Left colon (tissue), 2 donors: ENCODE measurements at regions not wholly inside any gene's neighbourhood (a gene's known extent, or its start where the extent isn't known, plus 50 kb on each side); places are given as distances from the start of the nearest gene placed in this dataset.

Source experiments
- ATAC-seq: fragments of 200-7000 bp; cut with Tn5 transposase; one replicate; pipeline ENCODE4 v1.9.1; 2020; ENCODE audit warnings: mild to moderate bottlenecking, moderate library complexity
- DNase-seq, 2 donors: peaks; one replicate each; pipeline ENCODE4 v3.0.0-alpha.2; 2020
- intact Hi-C, 2 donors: fragments of 100-400 bp; cut with DNase I in 1 of 2; cut with micrococcal nuclease in 1 of 2; formaldehyde crosslinking; loops; one replicate each; pipeline versions ENCODE4 v1.11.2 to v1.14.0; 2022; cut with DNase I, micrococcal nuclease
- donor health status: DM: no; HTN: no; CAD: no.
- donor health status: DM: yes; HTN: yes; CAD: no.

DNA sequence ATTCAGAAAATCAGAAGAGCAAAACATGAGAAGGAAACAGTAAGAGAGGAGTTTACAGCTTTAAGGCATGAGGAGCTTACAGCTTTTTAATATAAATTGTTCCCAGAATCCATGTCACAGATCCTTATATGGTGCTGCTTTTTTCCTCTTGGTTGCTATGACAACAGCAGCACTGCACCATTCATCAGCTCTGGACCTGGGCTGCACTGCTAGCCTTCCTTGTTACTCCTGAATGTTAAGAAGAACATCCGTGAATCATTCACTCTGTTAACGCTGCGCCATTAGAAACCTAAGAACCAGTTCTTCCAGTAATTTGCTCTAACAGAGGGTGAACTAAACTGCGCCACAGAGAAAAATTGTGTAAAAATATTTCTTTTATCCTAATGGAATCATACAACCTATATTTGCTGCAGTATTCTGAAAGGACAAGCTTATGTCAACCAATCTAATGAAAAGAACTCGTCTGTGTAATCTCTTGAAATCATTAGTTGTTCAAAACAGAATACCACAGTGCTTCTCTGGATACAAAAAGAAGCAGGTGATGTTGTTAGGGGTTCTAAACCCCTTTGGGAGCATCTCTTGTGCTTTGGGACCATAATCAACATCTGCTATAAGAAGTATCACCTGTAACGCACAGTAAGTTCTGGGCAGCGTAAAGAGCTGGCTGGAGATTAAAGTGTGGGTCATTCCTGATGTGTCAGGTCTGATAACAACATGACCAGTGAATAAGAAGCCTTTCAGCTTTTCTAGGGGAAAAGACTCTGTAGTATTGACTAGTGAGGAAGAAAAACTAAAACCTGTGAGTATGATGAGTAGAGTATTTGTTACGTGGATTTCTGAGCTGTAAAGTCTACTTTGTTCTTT is 151.2 kb downstream of the TANC2 start:
- intact Hi-C loops = no loop called here
- ATAC-seq = no peak
- DNase-seq = no peak

DNA sequence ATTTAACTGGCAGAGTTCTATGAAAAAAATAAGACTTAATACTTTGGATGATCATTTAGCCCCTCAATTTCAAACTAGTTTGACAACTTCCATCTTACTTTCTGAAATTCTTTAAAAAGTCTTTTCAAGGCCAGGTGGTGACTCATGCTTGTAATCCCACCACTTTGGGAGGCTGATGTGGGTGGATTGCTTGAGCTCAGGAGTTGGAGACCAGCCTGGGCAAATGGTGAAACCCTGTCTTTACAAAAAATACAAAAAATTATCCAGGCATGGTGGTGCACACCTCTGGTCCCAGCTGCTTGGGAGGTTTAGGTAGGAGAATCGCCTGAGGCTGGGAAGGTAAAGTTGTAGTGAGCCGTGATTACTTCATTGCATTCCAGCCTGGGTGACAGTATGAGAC is 154.4 kb downstream of the TANC2 start:
- DNase-seq (no peak), ATAC-seq (no peak)
- intact Hi-C loops = no loop called here

DNA sequence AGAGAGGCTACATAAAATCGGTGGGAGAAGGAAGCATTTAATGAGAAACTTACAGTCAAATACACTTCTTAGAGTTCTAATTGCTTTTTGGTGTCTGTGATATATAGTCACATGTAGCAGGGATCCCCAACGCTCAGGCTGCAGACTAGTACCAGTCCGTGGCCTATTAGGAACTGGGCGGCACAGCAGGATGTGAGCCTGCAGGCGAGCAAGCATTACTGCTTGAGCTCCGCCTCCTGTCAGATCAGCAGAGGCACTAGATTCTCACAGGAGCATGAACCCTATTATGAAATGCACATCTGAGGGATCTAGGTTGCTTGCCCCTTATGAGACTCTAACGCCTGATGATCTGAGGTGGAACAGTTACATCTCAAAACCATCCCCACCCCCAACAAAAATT is 158.5 kb downstream of the TANC2 start:
- no peak for ATAC-seq
- no peak for DNase-seq
- intact Hi-C loops = no loop called here

DNA sequence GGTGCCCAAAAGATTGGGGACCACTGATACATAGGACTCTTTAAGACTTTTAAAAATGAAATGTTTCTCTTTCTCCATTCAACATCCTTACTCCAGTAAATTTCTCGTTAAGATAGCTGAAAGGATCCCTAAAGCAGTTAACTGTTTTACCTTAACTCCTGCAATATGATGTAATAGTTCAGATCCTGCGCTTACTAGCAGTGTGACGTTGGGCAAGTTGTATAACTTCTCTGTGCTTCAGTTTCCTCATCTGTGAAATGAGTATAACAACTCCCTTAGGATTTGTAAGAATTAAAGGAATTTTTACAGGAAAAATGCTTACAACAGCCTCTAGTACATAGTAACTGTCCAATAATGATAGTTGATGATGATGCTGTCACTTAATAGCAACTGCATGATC is 158.9 kb downstream of the TANC2 start:
- no peak for ATAC-seq
- DNase-seq = no peak
- intact Hi-C loops = no loop called here

DNA sequence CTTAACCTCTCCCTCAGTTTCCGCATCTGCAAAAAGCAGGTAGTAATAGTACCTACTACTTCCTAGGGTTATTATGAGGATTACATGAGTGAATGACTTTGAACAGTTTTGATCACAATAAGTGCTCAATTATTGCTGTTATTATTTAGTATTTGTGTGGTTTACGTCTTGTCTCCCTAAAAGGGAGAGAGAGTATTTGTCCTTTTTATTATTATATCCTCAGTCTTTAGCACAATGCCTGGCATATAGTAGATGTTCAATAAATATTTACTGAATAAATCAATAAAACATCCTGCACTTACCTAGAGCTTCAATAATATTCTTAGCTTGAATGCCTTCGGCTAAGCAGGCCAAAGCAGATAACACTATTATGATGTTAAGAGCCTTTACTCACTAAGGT is 160.0 kb downstream of the TANC2 start:
- DNase-seq (no peak), ATAC-seq (no peak)
- intact Hi-C loops = no loop called here

DNA sequence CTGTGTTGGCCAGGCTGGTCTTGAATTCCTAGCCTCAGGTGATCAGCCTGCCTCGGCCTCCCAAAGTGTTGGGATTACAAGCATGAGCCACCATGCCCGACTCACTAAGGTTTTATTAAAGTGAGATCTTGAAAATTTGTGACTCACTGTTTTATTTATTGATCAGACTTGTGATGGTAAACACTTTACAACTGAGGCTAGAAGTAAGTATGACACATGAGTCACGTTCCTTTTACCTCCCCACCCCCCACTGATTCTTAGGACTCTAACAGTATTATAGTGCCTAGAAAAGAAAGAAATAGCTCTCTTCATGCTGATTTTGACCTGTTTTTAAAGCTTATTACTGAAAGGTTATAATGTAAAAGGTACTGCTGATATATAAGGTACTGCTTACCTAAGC is 160.6 kb downstream of the TANC2 start:
- intact Hi-C loops = no loop called here
- ATAC-seq = no peak

DNA sequence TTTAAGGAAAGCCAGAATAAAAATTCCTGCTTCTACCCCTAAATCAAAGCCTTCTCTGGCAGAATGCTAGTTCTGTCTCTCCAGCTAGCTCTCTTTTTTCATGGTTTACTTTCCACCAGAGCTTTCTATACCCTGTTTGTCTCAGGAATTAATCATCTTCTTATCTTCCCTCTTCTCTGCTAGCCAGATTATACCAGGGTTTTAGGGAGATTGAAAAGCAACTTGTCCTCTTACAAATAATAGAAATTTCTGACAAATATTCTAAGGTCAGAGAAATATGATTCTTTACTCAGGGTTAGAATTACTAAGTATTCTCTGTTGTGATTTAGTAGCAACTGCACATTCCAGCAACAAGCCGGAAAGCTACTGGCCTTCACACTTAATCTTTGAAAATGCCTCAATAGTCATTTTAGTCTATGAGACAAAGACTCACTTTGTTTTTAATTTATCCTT is 166.4 kb downstream of the TANC2 start:
- DNase-seq (no peak), ATAC-seq (no peak)
- intact Hi-C loops = no loop called here

More for the DNA sequence above, 160.6 kb downstream of the TANC2 start:
- DNase-seq = no peak

DNA sequence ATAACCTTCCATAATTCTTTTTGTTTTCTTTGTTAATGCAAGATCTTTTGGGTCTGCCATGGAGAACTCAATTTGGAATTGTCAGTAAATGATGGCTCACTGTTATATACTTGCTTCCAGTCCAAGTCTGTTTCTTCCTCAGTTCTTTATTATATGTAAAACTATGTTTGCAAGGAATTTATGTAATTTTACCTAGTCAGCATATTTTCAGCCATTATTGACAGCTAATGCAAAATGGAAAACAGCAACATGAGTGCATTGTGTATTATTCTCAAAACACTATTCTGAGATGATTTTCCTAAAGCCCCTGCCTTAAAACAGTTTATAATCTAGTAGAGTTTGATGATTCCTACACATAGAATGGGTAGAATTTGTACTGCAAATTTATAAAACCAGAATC is 167.5 kb downstream of the TANC2 start:
- intact Hi-C loops = no loop called here
- ATAC-seq (no peak), DNase-seq (no peak)

DNA sequence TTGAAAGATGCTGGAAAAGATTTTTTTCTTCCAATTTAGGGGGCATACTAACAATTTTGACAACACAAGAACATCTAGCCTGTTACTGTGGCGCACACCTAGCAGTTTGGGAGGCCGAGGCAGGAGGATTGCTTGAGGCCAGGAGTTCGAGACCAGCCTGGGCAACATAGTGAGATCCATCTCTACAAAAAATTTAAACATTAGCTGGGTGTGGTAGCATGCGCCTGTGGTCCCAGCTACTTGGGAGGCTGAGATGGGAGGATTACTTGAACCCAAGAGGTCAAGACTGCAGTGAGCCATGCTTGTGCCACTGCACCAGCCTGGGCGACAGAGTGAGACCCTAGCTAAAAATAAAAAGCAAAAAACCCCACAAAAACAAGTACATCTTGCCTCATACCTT is 168.8 kb downstream of the TANC2 start:
- ATAC-seq (no peak), DNase-seq (no peak)
- intact Hi-C loops = no loop called here

DNA sequence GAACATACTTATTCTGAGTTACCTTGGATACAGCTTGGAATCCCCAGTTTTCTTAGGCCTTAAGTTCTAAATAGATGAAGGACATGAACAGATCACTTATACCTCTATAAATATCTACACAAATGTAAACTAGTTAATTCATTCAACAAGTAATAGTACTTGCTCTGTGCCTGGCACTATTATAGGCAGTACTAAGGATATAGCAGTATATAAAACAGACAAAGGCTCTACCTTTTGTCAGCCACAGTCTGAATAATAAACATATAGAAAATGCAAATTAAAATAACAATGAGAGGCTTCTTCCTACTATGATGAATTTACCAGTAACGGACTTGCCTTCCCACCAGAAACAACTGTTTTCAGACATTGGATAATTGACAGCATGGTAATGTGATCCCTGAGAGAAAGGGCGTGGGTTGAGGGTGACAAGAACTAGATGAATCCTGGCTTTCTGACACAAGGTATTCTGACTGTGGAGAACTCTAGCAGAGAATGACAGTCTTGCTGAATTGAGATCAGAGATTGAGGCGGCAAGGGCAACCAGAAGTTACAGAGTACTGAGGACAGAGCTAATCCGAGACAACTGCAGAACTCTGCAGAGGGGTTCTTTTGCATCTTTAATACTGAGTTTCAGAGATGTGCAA is 170.5 kb downstream of the TANC2 start:
- ATAC-seq = no peak
- intact Hi-C loops = no loop called here
- DNase-seq = no peak

DNA sequence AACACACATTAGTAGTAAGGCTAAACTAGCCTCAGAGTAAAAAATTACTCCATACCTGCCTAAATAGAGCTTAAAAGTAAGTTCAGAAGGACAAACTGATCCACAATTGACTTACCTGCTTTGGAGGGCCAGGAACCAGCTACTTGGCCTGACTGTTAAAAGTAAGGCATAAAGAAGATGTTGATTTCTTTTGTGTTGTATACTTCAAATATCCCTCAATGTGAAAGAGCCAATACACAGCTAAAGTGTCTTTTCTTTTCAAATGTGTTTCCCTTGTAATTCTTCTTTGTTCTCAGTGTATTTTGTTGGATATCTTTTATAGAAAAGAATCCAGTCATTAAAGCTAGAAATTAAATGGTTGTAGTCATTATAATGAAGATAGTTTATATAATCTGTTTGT is 171.1 kb downstream of the TANC2 start:
- ATAC-seq (no peak), DNase-seq (no peak)
- intact Hi-C loops = no loop called here

DNA sequence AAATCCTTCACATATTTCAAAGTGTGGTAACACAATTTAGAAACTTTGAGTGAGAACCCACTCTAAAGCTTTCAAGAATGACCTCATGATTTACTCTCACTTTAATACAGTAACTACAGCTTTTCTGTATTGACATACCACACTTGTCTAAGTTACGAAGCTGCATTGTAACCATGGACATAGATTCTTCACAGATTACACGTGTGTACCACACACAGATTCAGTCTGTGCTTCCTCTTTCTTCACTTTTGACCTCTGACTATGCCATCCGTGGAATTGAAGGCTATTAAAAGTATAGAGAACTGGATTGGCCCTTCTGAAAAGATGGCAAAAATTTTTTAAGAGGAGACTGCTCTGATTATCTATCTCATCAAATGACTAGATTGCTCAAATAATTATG is 172.7 kb downstream of the TANC2 start:
- no peak for ATAC-seq
- intact Hi-C loops = no loop called here

DNA sequence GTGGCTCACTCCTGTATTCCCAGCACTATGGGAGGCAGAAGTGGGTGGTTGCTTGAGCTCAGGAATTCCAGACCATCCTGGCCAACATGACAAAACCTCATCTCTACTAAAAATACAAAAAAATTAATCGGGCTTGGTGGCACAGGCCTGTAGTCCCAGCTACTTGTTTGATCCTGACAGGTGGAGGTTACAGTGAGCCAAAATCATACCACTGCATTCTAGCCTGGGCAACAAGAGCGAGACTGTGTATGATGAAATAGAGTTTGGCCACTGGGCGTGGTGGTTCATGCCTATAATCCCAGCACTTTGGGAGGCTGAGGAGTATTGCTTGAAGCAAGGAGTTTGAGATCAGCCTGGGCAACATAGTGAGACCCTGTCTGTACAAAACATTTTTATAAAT is 173.3 kb downstream of the TANC2 start:
- intact Hi-C loops = no loop called here
- DNase-seq = no peak

More for the DNA sequence above, 172.7 kb downstream of the TANC2 start:
- no peak for DNase-seq

DNA sequence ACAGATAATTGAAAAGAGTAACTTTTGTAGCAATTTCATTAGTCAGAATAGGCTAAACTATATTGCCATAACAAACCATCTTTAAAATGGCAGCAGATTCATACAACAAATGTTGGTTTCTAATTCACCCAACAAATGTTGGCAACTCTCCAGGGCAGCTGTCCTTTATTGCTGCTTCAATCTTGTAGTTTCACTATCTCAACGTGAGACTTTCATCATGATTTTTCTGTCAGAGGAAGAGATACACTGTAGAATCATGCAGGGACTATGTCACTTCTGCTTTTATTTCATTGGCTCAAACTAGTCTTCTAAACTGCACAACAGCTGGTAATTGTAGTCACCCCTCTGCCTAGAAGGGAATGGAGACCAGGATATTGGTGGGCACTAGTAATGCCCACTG is 174.2 kb downstream of the TANC2 start:
- intact Hi-C loops = no loop called here
- ATAC-seq = peak; percentile 48
- DNase-seq = peak; percentile 25 to 47

More for the DNA sequence above, 173.3 kb downstream of the TANC2 start:
- ATAC-seq = no peak

DNA sequence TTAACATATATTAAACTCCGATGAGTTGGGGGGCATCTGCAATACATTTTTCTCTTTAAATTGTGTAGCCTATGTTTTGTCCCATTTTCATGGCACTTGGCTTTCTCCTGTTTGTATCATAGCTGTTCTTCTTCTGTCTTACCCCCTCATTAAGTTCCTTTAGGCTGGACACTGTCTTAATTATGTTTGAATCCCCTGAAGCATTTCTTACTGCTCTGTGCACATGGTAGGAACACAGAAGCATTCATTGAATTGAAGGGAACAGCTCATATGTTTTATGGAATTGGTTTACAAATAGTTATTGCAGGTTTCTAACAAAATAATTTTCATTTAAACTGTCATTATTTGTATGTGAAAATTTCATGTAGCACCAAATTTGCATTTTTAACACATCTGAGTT is 176.8 kb downstream of the TANC2 start:
- no peak for ATAC-seq
- DNase-seq = no peak
- intact Hi-C loops = no loop called here

DNA sequence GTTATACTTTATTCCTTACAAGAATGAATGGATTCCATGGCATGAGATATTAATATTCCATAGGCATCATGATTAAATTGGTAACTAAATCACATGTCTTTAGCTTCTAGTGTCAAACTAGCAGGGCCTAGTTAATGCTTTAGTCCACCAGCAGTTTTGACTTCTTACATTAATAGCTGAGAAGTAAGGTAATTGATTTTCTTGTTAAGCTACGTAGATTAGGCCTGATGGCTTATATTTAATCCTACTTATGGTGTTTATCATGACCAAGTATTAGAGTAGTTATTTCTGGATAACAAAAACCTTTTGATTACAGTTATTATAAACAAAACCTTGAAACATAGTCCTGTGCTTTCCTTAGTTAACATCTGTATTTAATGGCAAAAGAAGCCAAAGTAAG is 184.5 kb downstream of the TANC2 start:
- intact Hi-C loops = no loop called here
- DNase-seq (no peak), ATAC-seq (no peak)

DNA sequence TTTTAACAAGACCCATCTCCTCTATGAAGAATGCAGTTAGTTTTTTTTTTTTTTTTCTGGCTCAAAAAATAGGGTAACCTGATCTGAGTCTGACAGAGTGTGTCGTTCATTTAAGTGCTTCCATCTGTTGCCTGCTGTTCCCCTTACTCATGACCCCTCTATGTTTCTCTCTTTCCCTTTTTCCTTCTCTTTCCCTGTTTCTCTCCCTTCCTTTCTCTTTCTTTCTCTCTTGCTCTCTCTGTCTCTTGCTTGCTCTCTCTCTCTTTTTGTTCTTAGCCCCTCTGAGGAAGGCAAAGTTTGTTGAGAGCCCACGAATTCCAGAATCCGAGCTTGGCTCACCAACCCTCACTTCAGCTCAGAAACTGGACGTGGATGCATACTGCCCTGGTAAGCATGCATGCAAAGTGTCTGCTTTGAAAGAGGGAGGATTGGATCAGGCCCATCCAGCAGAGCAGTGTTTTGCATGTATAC is 185.0 kb downstream of the TANC2 start:
- no peak for ATAC-seq
- intact Hi-C loops = no loop called here
- no peak for DNase-seq

DNA sequence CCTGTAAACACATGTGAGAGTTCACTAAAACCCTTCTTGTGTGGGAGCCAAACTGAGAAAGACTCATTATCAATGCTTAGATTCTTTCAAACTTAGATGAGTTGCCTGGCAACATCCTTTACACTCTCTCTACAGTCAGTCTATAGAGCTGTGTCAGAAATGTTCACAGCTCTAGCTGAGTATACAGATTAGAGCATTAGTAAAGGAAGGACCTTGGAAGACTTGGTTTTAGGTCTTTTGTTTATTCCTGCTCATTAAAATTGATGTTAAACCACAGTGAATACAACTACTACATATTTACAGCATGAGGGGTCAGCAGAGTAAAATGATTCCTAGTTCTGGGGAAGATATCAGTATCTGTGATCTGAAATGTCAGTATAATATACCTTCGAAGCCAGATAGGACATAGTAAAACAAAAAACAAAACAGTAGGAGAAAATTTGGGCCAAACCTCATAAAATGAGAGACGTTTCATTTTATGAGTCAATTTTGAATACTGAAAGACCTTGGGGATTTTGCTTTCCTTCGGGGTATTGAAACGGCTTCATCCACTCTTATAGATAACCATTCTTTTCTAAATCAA is 186.0 kb downstream of the TANC2 start:
- DNase-seq (no peak), ATAC-seq (no peak)
- intact Hi-C loops = no loop called here

DNA sequence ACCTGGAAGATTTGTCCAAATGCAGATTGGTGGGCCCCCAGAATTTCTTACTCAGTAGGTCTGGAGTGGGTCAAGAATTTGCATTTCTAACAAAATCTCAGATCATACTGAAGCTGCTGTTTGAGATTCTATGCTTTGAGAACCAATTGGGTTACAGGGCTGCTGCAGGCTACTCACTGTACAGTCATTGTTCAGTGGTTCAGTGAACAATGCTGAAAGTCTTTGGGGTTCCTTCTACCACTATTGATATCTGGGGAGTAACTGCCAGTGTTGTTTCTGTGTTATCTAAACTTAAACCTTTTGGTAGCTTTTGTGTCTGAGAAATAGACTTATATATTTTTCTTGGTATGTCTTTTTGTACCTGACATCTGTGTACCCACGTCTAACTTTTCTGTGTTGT is 187.5 kb downstream of the TANC2 start:
- ATAC-seq (no peak), DNase-seq (no peak)
- intact Hi-C loops = no loop called here

DNA sequence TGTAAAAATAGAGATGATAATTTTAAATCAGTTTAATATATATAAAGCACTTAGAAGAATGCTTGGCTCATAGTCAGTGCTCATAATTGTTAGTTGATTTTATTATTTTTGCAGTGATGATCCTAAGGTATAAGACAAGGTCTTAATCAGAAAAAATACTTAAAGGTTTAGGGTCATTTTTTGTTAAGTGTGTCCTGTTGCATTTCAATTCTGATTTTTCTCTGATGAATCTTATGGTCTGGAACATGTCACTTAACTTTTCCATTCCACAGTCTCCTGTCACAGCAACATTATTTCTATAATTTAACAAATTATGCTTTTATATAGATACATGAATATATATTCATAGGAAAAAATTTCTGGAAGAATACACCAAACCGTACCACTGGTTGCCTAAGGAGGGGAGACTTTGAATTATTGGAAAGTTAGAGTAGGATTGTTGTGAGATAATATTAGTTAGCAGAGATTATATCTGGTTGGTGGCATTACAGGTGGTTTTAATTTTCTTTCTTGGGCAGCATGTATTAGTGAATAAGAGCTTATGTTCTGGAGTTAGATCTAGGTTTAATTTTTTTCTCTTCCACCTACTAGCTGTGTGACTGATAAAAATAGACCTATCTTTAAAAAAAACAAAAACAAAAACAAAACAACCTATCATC is 188.7 kb downstream of the TANC2 start:
- intact Hi-C loops = no loop called here
- no peak for ATAC-seq
- no peak for DNase-seq
